ACC112 (cell line): ENCODE measurements at regions not wholly inside any gene's neighbourhood (a gene's known extent, or its start where the extent isn't known, plus 50 kb on each side); places are given as distances from the start of the nearest gene placed in this dataset.

Source experiments
- H2AFZ ChIP-seq: fragments of 200-600 bp; sonication (generic); one replicate; pipeline ENCODE4 v1.6.0; 2017; ENCODE audit warnings: antibody characterized with exemption, low read length; ENCODE audit not compliant: unreplicated experiment
- H3K27ac ChIP-seq: fragments of 200-600 bp; sonication (generic); 2 replicates; pipeline ENCODE4 v1.5.1; 2014; ENCODE audit warnings: low read depth, mild to moderate bottlenecking, antibody characterized with exemption, low read length, moderate library complexity
- H3K27me3 ChIP-seq: fragments of 200-600 bp; sonication (generic); 2 replicates; pipeline ENCODE4 v1.6.1; 2014; ENCODE audit warnings: mild to moderate bottlenecking, antibody characterized with exemption, low read length, moderate library complexity, mixed read lengths; ENCODE audit not compliant: insufficient read depth
- H3K36me3 ChIP-seq: fragments of 200-600 bp; sonication (generic); 2 replicates; pipeline ENCODE4 v1.6.1; 2016; ENCODE audit warnings: mild to moderate bottlenecking, antibody characterized with exemption, low read length, moderate library complexity, mixed read lengths; ENCODE audit not compliant: insufficient read depth
- H3K4me1 ChIP-seq: fragments of 200-600 bp; sonication (generic); one replicate; pipeline ENCODE4 v1.6.1; 2016; ENCODE audit warnings: low read length, mixed read lengths; ENCODE audit not compliant: insufficient read depth, unreplicated experiment, control insufficient read depth
- H3K4me3 ChIP-seq: fragments of 200-600 bp; sonication (generic); 2 replicates; pipeline ENCODE4 v1.5.1; 2014; ENCODE audit warnings: mild to moderate bottlenecking, low read depth, low read length
- H3K79me2 ChIP-seq: fragments of 200-600 bp; sonication (generic); one replicate; pipeline ENCODE4 v1.6.0; 2016; ENCODE audit warnings: low read length; ENCODE audit not compliant: control insufficient read depth, unreplicated experiment, insufficient read depth

DNA sequence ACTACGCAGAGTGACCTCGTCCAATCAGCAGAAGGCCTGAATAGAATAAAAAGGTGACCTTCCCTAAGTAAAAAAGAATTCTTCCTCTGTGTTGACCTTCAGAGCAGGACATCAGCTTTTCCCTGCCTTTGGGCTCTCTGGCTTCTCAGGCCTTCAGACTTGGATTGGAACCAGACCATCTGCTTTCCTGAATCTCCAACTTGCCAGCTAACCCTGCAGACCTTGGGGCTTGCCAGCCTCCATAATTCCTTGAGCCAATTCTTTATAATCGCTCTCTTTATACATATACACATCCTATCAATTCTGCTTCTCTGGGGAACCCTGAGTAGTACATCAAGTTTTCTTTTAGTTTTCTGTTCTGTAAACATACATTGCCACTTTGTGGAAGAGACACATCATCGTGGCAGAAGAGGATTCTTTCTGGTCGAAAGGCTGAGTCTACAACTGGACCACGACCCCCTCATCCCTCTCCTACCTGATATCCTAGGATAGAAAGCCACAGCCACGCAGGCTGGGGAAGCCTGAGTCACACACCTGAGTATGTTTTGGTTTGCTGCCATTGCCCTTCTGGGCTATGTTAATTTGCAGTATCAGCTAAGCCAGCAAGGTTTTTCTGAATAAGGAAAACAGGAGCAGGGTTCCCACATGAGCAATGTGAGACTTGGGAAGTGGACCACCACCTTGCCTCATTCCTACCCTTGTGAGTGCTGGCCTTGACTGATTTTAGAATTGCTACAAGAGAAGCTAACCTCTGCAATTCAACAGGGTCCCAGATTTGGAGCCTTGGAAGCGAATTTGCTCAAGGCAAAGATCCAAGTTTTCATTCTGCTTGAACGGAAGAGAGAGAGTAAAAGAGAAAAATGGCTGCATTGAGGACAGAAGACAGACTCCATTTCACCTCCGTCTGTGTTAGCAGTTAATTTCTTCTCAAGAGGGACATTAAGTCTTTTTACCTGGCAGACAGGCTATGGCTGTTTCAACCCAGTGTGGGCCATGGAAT is 445.2 kb upstream of the FZD8 start:
- no peak overlapping the region for H3K4me3 ChIP-seq
- H3K4me1 ChIP-seq: no peaks in the 10 kb centered on the region
- no peaks in the 10 kb centered on the region for H3K79me2 ChIP-seq
- no peak overlapping the region for H3K27ac ChIP-seq
- H3K27me3 ChIP-seq: no peaks in the 10 kb centered on the region
- no peak overlapping the region for H2AFZ ChIP-seq
- no peaks in the 10 kb centered on the region for H3K36me3 ChIP-seq

DNA sequence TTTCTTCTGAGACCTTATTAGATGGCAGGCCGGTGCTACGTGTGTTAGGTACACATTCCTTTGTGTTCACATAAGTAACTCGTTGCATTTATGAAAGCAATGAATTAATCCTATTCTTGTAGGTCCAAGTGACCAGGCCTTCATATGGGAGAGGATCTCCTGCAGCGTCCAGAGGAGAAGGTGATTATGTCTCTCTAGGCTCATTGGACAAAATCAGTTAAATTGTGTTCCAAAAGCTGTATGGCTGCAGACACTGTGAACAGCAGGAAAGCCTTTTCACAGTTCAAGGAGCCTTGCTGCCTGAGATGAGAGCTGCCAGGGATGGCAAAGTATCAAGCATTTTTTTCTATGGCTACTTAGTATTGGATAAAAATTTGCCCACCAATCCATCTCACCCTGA is 433.1 kb upstream of the FZD8 start:
- H3K4me1 ChIP-seq: no peaks in the 10 kb centered on the region
- no peaks in the 10 kb centered on the region for H3K36me3 ChIP-seq
- no peaks in the 10 kb centered on the region for H3K79me2 ChIP-seq
- H3K27me3 ChIP-seq: peaks cover 3% of the 10 kb centered on the region; the same call in 1 of the 2 replicates
- H3K27ac ChIP-seq: no peak overlapping the region
- no peak overlapping the region for H2AFZ ChIP-seq
- no peak overlapping the region for H3K4me3 ChIP-seq

DNA sequence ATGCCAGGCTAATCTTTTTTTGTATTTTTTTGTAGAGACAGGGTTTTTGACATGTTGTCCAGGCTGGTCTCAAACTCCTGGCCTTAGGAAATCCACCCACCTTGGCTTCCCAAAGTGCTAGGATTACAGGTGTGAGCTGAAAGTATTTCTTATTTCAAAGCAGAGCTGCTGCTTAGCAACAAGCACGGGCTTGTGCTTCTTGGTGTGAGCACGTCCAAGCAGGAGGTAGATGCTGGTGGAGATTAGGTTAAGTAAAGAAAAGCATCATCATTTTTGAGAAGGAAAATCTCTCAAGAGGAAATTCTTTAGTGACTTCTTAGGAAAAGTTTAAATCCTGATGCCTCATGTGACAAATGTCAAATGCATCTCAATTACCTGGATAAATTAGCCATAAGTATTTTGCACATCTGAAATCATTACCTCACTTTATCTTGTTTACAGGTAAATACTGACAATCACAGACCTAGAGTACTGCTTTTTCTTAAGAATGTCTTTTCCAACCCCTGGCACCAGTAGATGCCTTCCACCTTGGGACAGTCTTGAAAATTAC is 431.8 kb upstream of the FZD8 start:
- Histone ChIP-seq H2AFZ (no peak overlapping the region), H3K79me2 (no peaks in the 10 kb centered on the region), H3K27me3 (peaks cover 3% of the 10 kb centered on the region; the same call in 1 of the 2 replicates), H3K4me3 (no peak overlapping the region), H3K4me1 (no peaks in the 10 kb centered on the region), H3K36me3 (no peaks in the 10 kb centered on the region), H3K27ac (no peak overlapping the region)

DNA sequence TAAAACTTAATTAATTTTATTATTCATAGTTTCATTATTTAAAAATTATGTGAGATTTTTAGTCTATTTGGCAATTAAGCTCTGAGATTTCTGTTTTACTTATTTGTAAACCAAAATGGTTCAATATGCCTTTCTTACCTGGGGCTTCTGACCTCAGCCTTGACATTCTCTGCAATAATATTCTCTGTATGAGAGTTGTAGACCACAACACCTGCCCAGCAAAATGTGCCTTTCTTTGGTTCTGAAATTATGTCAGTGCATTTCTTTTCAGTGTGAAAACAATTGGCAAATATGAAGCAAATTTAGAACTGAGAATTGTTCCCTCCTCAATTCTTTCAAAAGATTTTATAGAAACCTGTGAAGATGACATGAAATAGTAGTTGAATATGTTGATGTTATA is 426.4 kb upstream of the FZD8 start:
- no peaks in the 10 kb centered on the region for H3K4me1 ChIP-seq
- H2AFZ ChIP-seq: no peak overlapping the region
- H3K4me3 ChIP-seq: no peak overlapping the region
- H3K36me3 ChIP-seq: no peaks in the 10 kb centered on the region
- H3K27me3 ChIP-seq: no peaks in the 10 kb centered on the region
- no peak overlapping the region for H3K27ac ChIP-seq
- H3K79me2 ChIP-seq: no peaks in the 10 kb centered on the region

DNA sequence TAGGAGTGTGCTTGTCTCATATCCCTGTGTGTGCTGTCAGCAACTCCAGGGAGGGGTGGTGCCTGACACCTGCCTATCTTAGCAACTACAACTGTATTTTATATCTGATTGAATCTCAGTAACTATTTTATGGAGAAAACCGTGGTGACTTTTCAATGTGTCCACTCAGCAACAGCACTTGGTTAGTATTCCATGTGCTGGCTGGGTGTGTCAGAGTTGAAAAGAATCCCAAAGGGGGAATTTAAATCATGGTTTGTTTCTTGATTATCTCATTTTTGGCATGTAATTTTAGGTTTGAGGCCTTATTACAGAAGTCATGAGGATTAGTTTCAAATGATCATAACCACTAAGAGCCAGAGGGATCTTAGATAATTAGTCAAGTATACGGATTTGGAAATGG is 425.7 kb upstream of the FZD8 start:
- Histone ChIP-seq H2AFZ (no peak overlapping the region), H3K27me3 (no peaks in the 10 kb centered on the region), H3K4me3 (no peak overlapping the region), H3K79me2 (no peaks in the 10 kb centered on the region), H3K36me3 (no peaks in the 10 kb centered on the region), H3K4me1 (no peaks in the 10 kb centered on the region), H3K27ac (no peak overlapping the region)

DNA sequence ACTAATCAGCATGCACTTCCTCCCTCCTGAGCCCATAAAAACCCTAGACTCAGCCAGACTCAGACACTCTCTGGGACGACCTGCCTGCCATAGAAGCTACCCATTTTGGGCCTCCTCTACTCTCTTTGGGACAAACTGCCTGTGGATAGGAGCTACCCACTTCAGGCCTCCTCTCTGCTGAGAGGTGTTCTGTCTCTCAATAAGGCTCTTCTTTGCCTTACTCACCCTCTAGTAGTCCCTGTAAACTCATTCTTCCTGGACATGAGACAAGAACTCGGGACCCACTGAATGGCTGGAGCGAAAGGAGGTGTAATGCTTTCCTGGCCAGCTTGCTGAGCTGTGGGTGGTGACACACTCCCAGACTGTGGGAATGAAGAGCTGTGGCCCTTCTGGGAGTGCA is 424.8 kb upstream of the FZD8 start:
- Histone ChIP-seq H3K36me3 (no peaks in the 10 kb centered on the region), H2AFZ (no peak overlapping the region), H3K79me2 (no peaks in the 10 kb centered on the region), H3K27me3 (no peaks in the 10 kb centered on the region), H3K4me3 (no peak overlapping the region), H3K27ac (no peak overlapping the region), H3K4me1 (no peaks in the 10 kb centered on the region)

DNA sequence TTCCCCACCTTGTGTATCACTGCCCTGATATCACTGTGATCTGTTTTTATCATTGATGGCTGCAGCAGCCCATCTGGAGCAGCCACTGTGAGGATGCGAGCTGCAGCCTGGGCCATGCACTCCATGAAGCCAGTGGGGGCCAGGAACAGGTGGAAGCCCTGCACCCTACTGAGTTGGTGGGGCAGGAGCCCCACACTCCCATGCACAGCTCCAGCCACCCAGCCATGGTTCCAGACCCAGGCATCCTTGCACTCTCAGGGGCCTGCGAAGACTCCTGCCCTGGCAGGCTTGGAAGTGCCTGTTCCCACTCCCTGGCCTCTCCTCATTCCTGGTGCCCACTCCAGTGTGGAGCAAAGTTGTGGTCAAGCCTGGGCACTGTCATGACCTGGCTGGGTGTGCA is 424.0 kb upstream of the FZD8 start:
- no peaks in the 10 kb centered on the region for H3K79me2 ChIP-seq
- H3K27ac ChIP-seq: no peak overlapping the region
- H2AFZ ChIP-seq: no peak overlapping the region
- no peaks in the 10 kb centered on the region for H3K36me3 ChIP-seq
- no peaks in the 10 kb centered on the region for H3K4me1 ChIP-seq
- H3K27me3 ChIP-seq: no peaks in the 10 kb centered on the region
- H3K4me3 ChIP-seq: no peak overlapping the region

DNA sequence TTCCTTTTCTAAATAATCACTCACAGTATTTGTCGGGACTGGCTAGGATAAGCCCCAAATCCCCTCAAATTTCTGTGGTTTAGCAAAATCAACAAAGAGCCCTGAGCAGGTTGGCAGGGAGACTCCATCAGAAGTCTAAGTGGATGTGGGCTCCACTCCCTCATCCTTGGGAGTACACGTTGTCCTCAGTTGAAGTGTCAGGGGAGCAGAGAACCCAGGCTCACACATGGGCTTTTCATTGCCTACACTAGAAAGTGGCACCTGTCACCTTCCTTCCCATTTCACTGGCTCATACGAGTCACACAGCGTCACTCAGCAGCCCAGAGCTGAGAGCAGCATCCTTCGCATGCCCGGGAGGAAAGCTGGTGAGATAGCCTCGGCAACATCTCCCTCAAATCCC is 421.3 kb upstream of the FZD8 start:
- Histone ChIP-seq H2AFZ (no peak overlapping the region), H3K27ac (no peak overlapping the region), H3K27me3 (no peaks in the 10 kb centered on the region), H3K36me3 (no peaks in the 10 kb centered on the region), H3K4me3 (no peak overlapping the region), H3K4me1 (no peaks in the 10 kb centered on the region), H3K79me2 (no peaks in the 10 kb centered on the region)

DNA sequence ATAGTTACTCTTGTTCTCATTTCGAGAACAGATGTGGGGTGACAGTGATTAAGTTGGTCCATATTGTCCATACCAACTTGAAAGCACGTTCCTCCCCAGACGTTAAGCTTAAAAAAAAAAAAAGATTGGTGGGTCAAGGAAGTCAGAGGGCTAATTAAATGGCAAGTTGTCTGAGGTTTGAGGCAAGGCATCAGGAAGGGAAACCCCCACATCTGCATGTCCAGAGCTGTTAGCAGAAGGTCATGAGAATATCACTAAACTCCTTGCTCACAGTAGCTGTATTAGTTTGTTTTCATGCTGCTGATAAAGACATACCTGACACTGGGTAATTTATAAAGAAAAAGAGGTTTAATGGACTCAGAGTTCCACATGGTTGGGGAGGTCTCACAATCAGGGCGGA is 415.6 kb upstream of the FZD8 start:
- Histone ChIP-seq H3K79me2 (no peaks in the 10 kb centered on the region), H3K4me1 (no peaks in the 10 kb centered on the region), H3K27ac (no peak overlapping the region), H3K36me3 (no peaks in the 10 kb centered on the region), H2AFZ (no peak overlapping the region), H3K4me3 (no peak overlapping the region), H3K27me3 (peaks cover 6% of the 10 kb centered on the region; the same call in 1 of the 2 replicates)

DNA sequence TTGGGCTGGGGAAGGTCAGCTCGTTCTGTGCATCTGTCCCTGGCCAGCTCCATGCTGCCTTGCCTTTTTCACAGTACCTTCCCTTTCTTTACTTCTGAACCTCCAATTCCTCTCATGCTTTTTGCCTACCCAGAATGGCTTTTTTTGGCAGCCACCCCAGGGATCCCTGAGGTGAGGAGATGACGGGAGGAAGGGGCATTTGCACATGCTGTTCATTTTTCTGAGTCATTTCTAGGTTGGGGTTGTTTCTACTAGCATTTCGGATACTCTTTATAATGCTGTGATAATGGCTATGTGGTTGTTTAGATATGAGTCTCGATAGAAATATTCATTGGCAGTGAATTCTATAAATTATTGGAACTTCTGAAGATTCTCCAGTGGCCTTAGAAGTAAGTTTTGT is 415.1 kb upstream of the FZD8 start:
- no peak overlapping the region for H2AFZ ChIP-seq

DNA sequence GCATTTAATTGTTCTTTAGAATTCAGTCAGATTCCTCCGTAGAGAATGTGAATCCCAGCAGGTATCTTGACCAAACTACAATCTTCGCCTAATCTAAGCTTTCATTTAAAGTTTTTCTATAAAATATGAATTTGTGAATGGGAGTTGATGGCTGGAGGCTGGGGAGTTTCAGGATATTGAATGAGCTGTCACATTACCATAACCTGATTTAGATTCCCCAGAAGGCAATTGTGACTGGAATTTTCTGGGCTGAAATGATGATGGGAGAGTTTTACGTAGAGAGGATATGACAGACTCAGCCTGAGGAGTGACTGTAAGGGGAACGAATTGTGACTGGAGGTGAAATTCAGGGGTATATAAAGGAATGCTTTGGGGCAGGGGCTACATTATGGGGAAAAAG is 411.7 kb upstream of the FZD8 start:
- Histone ChIP-seq H3K27me3 (peaks cover 6% of the 10 kb centered on the region; the same call in 1 of the 2 replicates), H3K27ac (no peak overlapping the region), H3K4me1 (no peaks in the 10 kb centered on the region), H3K4me3 (no peak overlapping the region), H3K79me2 (no peaks in the 10 kb centered on the region), H3K36me3 (no peaks in the 10 kb centered on the region), H2AFZ (no peak overlapping the region)

More for the DNA sequence above, 415.1 kb upstream of the FZD8 start:
- peaks cover 6% of the 10 kb centered on the region; the same call in 1 of the 2 replicates for H3K27me3 ChIP-seq
- H3K27ac ChIP-seq: no peak overlapping the region
- H3K4me3 ChIP-seq: no peak overlapping the region
- H3K4me1 ChIP-seq: no peaks in the 10 kb centered on the region
- H3K79me2 ChIP-seq: no peaks in the 10 kb centered on the region
- no peaks in the 10 kb centered on the region for H3K36me3 ChIP-seq
